NCI-H226 (cell line): ENCODE measurements at regions not wholly inside any gene's neighbourhood (a gene's known extent, or its start where the extent isn't known, plus 50 kb on each side); places are given as distances from the start of the nearest gene placed in this dataset.

Experiments
- DNase-seq: peaks from one replicate; pipeline ENCODE4 v3.0.0-alpha.2; 2015

- DNase-seq, result no peak
Measured at GRCh38 chr2:14513903-14514302, 118.6 kb upstream of the LRATD1 start.

- no peak for DNase-seq
Measured at GRCh38 chr2:14516844-14517243, 115.7 kb upstream of the LRATD1 start.

- no peak for DNase-seq
Measured at GRCh38 chr2:14517731-14518130, 114.8 kb upstream of the LRATD1 start.

- DNase-seq, result no peak
Measured at GRCh38 chr2:14520385-14520945, 112.1 kb upstream of the LRATD1 start.

- no peak for DNase-seq
Measured at GRCh38 chr2:14524041-14524802, 108.3 kb upstream of the LRATD1 start.

GRCh38 chr2:14524803-14525080, 107.8 kb upstream of the LRATD1 start:
- DNase-seq, result no peak

- DNase-seq, result no peak
Measured at GRCh38 chr2:14530506-14530905, 102.0 kb upstream of the LRATD1 start.

- DNase-seq, result no peak
Measured at GRCh38 chr2:14533131-14533757, 99.3 kb upstream of the LRATD1 start.

- no peak for DNase-seq
Measured at GRCh38 chr2:14535156-14535555, 97.4 kb upstream of the LRATD1 start.

- no peak for DNase-seq
Measured at GRCh38 chr2:14536976-14537375, 95.5 kb upstream of the LRATD1 start.

- no peak for DNase-seq
Measured at GRCh38 chr2:14540015-14540414, 92.5 kb upstream of the LRATD1 start.

GRCh38 chr2:14543284-14543683, 89.2 kb upstream of the LRATD1 start:
- no peak for DNase-seq

- DNase-seq, result no peak
Measured at GRCh38 chr2:14544247-14544646, 88.3 kb upstream of the LRATD1 start.

- DNase-seq, result no peak
Measured at GRCh38 chr2:14547830-14548229, 84.7 kb upstream of the LRATD1 start.

GRCh38 chr2:14550658-14551057, 81.9 kb upstream of the LRATD1 start:
- DNase-seq, result no peak

GRCh38 chr2:14551069-14551468, 81.4 kb upstream of the LRATD1 start:
- DNase-seq, result no peak

- no peak for DNase-seq
Measured at GRCh38 chr2:14552286-14552685, 80.2 kb upstream of the LRATD1 start.

- DNase-seq, result no peak
Measured at GRCh38 chr2:14552818-14553217, 79.7 kb upstream of the LRATD1 start.

- DNase-seq, result no peak
Measured at GRCh38 chr2:14554849-14555545, 77.5 kb upstream of the LRATD1 start.

GRCh38 chr2:14557111-14557510, 75.4 kb upstream of the LRATD1 start:
- DNase-seq, result no peak

- no peak for DNase-seq
Measured at GRCh38 chr2:14557916-14558315, 74.6 kb upstream of the LRATD1 start.

- no peak for DNase-seq
Measured at GRCh38 chr2:14558335-14558919, 74.1 kb upstream of the LRATD1 start.

GRCh38 chr2:14560716-14561115, 71.8 kb upstream of the LRATD1 start:
- DNase-seq, result no peak

GRCh38 chr2:14563324-14563723, 69.2 kb upstream of the LRATD1 start:
- no peak for DNase-seq
